GM06990 (cell line): ENCODE measurements at regions not wholly inside any gene's neighbourhood (a gene's known extent, or its start where the extent isn't known, plus 50 kb on each side); places are given as distances from the start of the nearest gene placed in this dataset.
"Not testable (repeated sequence)": the region's sequence is repeated elsewhere in the genome, so short reads cannot be mapped to it uniquely, and the experiment has no call there.

Experiments
- DNase-seq: peaks from one replicate; pipeline ENCODE4 v3.0.0-alpha.2; 2011; ENCODE audit not compliant: insufficient read length; ENCODE audit errors: extremely low read depth
- H3K27me3 ChIP-seq: replicated peaks from 2 replicates; pipeline ENCODE4 v1.6.0; 2011; ENCODE audit warnings: low read length; ENCODE audit not compliant: control insufficient read depth, insufficient read depth
- H3K36me3 ChIP-seq: 2 replicates; pipeline ENCODE4 v1.5.1; 2011; ENCODE audit warnings: low read length; ENCODE audit not compliant: control insufficient read depth, insufficient read depth
- H3K4me3 ChIP-seq: replicated peaks from 2 replicates; pipeline ENCODE4 v1.5.1; 2011; ENCODE audit warnings: low read depth, mild to moderate bottlenecking, control low read depth, low read length
- TF ChIP-seq, protein P1 (sequence below): IDR thresholded peaks from 2 replicates; pipeline ENCODE4 v1.5.1; 2011; ENCODE audit warnings: low read length, control low read depth, mild to moderate bottlenecking, inconsistent platforms; ENCODE audit not compliant: insufficient read depth, poor library complexity, severe bottlenecking

DNA sequence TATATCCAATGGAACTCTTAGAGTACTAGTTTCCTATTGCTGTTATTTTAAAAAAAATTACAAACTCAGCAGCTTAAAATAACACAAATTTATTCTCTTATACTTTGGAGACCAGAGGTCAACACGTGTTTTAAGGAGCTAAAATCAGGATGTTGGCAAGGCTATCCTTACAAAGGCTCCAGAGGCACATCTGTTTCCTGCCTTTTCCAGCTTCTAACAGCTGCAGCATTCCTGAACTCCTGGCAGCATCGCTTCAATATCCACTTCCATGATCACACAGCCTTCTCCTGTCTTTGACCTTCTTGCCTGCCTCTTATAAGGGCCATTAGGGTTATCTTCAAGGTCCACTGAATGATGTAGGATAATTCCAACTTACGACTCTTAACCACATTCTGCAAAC is 92.2 kb upstream of the CCNG1 start:
- TF ChIP-seq, protein P1, sequence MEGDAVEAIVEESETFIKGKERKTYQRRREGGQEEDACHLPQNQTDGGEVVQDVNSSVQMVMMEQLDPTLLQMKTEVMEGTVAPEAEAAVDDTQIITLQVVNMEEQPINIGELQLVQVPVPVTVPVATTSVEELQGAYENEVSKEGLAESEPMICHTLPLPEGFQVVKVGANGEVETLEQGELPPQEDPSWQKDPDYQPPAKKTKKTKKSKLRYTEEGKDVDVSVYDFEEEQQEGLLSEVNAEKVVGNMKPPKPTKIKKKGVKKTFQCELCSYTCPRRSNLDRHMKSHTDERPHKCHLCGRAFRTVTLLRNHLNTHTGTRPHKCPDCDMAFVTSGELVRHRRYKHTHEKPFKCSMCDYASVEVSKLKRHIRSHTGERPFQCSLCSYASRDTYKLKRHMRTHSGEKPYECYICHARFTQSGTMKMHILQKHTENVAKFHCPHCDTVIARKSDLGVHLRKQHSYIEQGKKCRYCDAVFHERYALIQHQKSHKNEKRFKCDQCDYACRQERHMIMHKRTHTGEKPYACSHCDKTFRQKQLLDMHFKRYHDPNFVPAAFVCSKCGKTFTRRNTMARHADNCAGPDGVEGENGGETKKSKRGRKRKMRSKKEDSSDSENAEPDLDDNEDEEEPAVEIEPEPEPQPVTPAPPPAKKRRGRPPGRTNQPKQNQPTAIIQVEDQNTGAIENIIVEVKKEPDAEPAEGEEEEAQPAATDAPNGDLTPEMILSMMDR: no peak
- no peaks in the 10 kb centered on the region for H3K27me3 ChIP-seq
- H3K36me3 ChIP-seq: no peaks in the 10 kb centered on the region
- no peak overlapping the region for H3K4me3 ChIP-seq
- DNase-seq: no peak

DNA sequence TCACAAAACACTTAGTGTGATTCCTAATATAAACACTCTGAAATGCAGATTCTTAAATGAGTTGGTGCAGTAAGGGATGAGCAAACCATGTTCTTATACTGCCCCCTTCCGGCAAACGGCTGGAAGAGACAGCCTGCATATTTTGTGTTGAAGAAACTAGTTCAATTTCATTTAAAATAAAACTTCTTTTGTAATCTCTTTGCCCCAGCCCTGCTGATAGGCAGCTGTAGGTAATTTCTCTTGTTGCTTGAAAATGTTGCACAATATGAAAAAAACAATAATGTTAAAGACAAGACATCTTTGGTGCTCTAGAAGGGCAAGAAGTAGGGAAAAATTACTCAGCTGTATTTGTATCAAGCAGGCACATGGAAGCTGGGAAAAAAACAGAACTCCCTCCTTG is 89.7 kb upstream of the CCNG1 start:
- H3K4me3 ChIP-seq: no peak overlapping the region
- no peaks in the 10 kb centered on the region for H3K27me3 ChIP-seq
- TF ChIP-seq, protein P1: peak; percentile 79
- DNase-seq: no peak
- no peaks in the 10 kb centered on the region for H3K36me3 ChIP-seq

DNA sequence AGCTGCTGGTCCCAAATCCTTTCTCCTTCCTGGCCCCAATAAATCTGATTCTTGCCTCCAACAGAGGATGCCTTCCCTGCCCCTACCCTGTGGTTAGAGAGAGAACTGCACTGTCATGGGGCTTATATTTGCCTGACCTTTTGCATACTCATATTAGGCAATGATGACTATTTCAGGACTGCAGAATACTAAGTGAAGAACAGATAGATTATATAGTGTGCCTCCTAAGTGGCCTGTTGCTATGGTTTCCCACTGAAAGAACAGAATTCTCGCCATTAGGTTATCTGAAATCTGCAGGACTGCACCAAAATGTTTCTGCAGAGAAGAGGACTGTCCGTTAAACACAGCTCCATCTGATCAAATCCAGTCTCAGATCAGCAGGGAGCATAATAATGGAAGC is 87.3 kb upstream of the CCNG1 start:
- no peak overlapping the region for H3K4me3 ChIP-seq
- TF ChIP-seq, protein P1: peak; percentile 9
- DNase-seq: no peak
- H3K36me3 ChIP-seq: no peaks in the 10 kb centered on the region
- H3K27me3 ChIP-seq: no peaks in the 10 kb centered on the region

DNA sequence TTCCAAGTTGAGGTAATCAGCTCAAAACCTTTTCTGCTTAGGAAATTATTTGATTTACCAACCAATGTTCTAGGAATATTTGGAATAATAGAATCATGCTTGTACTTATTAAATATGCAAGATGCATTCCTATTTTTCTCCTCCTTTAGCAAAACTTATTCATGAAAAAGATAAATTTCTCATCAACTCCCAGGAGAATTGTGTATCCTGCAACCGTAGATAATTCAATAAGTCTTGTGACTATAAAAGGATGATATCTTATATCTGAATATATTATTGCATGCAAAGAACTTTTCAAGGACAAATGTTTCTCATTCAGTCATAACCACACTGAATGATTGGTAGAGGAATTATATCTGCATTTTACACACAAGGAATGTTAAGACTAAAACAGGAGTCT is 84.9 kb upstream of the CCNG1 start:
- TF ChIP-seq, protein P1: no peak

DNA sequence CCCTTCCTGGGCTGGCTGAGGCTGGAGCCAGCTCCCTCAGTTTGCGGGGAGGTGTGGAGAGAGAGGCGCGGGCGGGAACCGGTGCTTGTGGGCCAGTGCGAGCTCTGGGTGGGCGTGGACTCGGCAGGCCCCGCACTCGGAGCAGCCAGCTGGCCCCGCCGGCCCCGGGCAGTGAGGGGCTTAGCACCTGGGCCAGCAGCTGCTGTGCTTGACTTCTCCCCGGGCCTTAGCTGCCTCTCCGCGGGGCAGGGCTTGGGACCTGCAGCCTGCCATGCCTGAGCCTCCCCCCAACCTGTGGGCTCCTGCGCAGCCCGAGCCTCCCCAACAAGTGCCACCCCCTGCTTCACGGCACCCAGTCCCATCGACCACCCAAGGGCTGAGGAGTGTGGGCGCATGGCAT is 81.6 kb upstream of the CCNG1 start:
- H3K4me3 ChIP-seq, H3K36me3 ChIP-seq, H3K27me3 ChIP-seq, DNase-seq: not testable (repeated sequence)

More for the DNA sequence above, 84.9 kb upstream of the CCNG1 start:
- H3K4me3 ChIP-seq: no peak overlapping the region
- no peaks in the 10 kb centered on the region for H3K36me3 ChIP-seq
- no peak for DNase-seq
- no peaks in the 10 kb centered on the region for H3K27me3 ChIP-seq

DNA sequence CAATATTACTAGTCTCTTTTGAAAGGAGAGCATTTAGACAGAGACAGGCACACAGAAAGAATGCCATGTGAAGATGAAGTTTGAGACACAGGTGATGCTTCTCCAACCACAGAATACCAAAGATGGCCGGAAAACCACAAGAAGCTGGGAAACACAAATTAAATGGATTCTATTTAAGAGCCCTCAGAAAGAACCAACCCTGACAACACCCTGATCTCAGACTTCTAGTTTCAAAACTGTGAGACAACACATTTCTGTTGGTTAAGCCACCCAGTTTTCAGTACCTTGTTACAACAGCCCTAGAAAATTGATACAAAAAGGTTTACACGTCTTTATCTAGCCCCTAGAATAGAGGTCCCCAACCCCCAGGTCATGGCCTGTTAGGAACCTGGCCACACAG is 79.8 kb upstream of the CCNG1 start:
- no peaks in the 10 kb centered on the region for H3K27me3 ChIP-seq
- TF ChIP-seq, protein P1: no peak
- no peak overlapping the region for H3K4me3 ChIP-seq
- H3K36me3 ChIP-seq: no peaks in the 10 kb centered on the region
- DNase-seq: no peak
